ENCODE measurements at regions not wholly inside any gene's neighbourhood (a gene's known extent, or its start where the extent isn't known, plus 50 kb on each side); places are given as distances from the start of the nearest gene placed in this dataset.

GRCh38 chr13:73516731-73517130 is 457.9 kb downstream of the KLF5 start:
- DNase-seq (ENCODE audit: low read depth): no peak

DNA sequence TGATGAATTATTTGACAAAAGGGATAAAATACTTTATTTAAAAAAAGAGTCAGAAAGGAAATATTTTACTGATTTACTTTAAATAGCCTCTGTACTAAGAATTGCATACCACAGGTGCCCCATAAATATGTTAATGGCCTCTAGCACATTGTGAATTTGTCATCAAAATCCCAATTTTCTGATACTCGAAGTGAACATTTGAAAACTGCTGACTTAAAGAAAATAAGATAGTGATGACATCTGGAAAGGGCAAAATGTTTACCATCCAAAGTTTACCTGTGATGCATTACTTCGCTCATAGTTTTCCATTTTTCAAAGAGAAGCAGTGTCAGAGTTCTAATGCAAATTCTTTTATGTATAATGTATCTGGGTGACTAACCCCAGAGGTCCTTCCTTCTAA is 455.4 kb downstream of the KLF5 start:
- DNase-seq (ENCODE audit: low read depth): peak; percentile 30

- no peak for DNase-seq (ENCODE audit: low read depth)
These were observed 454.9 kb downstream of the KLF5 start for GRCh38 chr13:73513751-73514150.

DNA sequence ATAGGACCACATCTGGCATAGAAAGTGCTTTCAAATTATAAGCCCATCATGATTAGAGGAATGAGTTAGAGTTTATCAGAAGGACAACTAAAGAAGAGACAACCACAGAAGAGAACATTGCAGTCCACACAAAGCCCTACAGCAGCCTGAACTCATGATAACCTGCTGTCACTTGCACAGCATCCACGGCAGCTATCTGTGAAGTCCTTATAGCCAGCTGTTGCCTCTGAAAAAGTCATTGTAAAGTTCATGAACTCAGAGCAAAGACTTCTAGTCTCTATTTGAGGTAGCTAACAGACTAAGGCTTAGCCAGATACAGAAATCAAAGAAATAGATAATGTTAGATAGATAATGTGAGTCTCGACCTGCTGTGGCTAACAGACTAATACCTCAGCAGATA is 450.0 kb downstream of the KLF5 start:
- DNase-seq (ENCODE audit: low read depth): no peak

DNA sequence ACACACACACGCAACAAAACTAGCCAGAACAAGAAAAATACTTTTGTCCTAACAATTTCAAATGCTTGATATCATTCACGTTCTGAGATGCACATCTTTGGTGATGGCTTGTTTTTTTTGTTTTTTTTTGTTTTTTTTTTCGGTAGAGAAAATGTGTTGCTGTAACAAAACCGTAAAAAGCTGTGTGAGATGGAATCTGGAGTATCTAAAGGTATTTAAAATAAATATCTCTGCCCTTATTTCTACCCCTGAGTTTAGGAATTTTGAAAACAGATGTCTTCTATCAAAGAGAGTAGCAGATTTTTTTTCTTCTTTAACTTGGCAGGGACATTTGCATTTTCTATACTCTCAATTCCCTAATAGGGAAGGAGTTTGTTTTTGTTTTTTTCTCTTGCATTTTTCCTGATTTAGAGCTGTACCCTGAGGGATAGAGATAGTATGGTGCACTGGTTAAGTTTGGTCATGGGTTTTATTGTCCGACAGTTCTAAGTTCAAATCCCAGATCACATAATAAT is 446.6 kb downstream of the KLF5 start:
- DNase-seq (ENCODE audit: low read depth): no peak

DNA sequence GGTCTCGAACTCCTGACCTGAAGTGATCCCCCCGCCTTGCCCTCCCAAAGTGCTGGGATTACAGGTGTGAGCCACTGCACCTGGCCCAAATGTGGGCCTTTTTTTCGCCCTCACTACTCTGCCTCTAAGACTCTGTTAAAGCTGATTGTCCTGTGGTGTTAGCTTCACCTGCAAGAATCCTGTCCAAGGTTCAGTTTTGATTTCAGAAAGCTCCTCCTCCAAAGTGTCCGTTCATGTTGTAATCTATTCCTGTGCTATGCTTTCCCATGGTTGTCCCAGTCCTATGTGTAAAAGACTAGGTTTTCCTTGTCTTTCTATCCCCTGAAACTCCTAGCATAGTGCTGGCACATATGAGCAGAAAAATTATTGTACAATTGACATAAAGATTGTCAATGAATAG is 440.9 kb downstream of the KLF5 start:
- no peak for DNase-seq (ENCODE audit: low read depth)

DNA sequence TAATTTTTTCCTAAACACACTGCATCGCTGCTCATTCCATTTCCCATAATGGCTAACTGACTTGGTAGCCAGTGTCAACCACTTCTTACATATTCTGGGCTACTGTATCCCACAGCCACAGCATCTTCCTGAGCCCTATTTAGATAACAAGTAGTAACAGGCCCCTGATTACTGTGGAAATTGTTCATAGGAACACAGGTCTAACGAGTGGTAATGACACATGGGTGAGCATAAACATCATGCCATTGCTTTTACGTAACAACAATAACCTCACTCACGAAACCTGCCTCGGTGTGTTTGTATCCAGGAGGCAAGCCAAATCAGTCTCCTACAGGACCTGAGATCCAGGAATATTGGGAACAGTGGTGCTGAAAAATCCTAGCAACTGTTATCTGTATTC is 438.6 kb downstream of the KLF5 start:
- no peak for DNase-seq (ENCODE audit: low read depth)

DNA sequence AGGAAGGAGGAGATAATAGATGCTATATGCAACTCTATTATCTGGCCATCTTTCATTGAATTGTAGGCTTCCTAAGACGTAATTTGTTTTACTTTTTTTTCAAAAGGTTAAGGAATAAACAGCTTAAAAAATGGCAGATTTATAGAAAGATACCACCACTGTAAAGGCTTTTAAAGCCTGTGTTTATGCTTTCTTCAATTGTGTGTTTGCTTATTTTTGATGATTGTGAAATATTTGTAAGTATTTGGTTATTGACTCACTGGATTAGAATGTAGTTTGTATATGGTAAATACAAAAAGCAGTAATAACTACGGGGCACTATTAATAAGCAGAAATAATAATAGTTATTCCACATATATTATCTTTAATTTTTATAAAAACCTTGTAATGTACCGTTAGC is 437.9 kb downstream of the KLF5 start:
- peak; percentile 20 for DNase-seq (ENCODE audit: low read depth)

DNA sequence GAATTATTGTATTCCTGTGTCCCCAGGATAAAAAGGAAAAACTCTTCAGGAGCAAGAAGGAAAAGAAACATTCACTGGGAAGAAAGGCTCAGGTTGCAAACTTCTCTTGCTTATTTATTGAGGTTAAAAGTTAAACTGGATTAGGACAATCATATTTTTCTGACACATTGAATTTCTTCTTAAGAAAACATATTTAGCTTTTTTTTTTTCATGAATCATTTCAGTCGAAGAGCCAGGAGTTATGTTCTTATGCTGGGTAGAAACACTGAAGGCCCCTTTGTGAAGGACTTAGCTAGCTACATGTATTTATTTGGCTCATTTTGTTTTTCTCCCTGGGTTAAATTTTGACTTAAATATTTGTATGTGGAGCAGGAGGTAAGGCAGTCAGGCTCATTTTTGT is 434.0 kb downstream of the KLF5 start:
- no peak for DNase-seq (ENCODE audit: low read depth)

DNA sequence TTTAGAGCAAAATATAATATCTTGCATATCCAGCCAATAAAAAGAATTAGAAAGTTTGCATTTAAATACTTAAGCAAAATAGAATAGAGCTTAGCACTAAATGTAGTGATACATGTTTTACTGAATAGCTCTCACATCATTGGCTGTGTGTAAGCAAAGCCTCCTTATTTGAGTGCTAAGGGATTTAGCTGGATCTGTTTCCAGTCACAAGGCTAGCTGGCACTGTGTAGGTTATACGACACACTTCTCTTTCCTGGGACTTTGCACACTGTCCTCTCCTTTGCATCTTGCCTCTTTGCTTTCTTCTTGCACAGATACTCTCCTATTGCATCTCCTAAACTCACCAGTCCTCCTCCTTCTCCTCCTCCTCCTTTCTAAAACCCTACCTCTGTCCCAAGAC is 423.8 kb downstream of the KLF5 start:
- no peak for DNase-seq (ENCODE audit: low read depth)

DNA sequence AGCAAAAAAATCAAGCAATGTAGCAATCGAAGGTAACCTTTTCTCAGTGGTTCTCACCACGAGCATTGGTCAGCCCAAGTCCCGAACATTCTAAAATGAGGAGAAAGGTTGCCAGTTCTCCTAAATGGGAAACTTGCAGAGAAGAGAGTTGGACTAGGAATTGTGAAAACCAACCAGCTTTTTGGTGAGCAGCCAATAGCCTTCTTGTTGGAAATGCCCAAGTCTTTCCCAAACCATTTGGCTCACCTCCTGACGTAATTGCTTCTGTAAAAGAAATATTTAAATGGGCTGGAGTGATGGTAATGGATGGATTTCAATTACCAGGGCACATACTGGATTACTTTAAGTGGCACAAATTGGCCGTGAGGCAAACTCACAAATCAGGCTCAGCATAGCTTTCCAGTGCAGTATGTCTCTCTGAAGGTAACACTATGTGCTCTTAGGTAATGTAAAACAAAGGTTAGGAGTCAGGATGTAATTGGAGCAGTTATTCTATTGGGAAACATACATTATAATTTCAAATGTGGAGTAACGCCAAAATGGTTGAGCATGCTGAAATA is 423.2 kb downstream of the KLF5 start:
- DNase-seq (ENCODE audit: low read depth): no peak

DNA sequence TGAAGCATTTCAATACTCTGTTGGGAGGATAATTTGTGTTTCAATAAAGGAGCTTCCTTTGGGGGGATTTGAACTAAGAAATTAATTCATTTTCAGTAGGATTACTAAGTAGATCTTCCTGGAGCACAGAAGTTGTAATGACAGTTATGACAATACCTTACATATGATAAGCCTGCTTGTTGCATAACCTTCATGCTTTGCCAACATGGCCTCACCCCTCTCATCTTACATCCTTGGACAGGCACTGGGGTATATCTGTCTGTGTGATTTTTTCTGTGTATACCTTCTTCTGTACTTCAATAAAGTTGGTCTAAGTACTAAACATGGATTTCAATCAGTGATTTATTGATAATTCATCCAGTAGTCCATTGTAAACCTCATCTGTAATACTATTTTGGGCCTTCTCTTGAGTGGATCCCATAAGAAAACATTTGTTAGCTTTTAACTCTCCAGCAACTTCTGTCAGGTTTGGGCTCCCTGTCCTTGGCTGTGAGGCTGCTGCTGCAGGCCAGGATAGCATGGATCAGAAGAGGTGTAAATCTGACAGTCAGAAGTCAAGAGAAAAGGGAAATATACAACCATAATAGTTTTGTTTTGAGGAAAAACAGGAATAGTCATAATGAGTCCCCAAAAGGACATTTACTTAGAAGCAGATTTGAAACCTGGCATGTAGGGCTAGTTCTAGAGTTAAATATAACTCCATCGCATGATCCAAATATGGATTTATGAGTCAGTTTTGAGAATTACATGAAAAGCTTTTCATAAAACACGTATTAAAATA is 422.2 kb downstream of the KLF5 start:
- DNase-seq (ENCODE audit: low read depth): no peak

DNA sequence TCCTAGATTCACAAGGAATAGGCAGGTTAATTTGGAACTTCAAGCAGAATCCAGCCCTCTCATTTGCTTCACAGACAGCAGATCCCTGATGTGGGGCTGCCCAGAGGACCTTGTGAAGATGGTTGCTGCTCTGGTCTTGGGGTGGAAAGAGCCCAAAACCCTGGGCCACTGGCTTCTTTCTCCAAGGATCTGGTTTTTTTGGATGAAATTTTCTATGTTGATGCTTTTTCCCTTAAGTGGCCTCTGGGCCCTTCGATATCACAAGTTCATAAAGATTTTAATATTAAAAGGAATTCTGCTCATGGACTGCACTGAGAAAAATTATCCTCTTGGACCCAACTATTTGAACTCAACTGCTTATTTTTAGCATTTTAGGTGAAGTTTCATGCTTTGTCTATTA is 421.1 kb downstream of the KLF5 start:
- DNase-seq (ENCODE audit: low read depth): no peak

- no peak for DNase-seq (ENCODE audit: low read depth)
These were observed 420.5 kb downstream of the KLF5 start for GRCh38 chr13:73479351-73479750.

DNA sequence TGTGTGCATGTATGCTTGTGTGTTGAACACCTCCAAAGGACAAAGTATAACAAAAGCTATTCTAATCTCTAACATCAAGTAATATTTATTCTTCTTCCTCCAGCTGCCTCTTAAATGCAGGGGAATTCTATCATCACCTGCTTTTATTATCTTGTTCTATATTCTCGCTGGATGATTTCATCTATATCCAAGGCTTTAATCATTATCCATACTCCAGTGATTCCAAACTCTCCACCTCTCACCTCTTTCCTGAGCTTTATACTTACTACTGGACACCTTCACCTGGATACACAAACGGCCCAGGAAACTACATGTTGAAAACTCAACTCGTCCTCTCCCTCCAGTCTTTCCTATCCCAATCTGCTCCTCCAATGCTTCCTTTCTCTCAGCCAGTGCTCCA is 418.6 kb downstream of the KLF5 start:
- DNase-seq (ENCODE audit: low read depth): no peak

GRCh38 chr13:73473016-73473415 is 414.2 kb downstream of the KLF5 start:
- no peak for DNase-seq (ENCODE audit: low read depth)

DNA sequence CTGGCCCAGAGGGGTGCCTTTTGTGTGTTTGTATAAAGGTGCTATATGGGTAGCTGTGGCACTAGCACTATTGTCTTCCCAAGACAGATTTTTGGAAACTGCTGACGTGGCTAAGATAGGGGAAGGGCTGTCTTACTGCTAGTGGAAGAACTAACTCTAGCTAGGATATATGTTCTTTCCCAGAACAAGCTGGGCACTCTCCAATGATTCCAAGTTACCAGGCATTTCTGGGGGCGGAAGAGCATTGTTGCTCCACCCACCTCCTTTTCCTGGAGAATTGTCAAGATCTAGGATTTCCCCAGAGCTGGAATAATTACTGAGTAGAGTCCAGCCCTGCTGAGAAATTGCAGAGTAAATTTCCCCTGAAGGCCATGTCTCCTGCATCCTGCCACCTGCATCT is 408.3 kb downstream of the KLF5 start:
- DNase-seq (ENCODE audit: low read depth): no peak

DNA sequence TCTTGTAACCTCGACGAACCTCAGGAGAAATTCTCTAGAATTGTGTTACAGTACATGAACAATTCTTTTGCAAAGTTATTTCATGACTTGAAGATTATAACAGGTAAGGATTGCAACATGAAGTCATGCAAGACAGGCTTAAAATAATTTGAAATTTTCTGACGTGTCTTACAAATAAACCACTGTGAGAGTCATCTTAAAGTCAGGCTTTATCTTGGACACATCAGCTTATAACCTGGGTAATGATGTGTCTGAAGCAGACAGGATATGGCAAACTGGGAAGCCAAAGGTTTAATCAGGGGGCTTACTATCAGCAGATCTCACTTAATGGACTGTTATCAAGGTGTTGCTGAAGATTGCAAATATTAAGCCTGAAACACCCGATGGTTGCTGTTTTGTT is 407.8 kb downstream of the KLF5 start:
- DNase-seq (ENCODE audit: low read depth): peak; percentile 10

GRCh38 chr13:73465617-73465971 is 406.8 kb downstream of the KLF5 start:
- DNase-seq (ENCODE audit: low read depth): peak; percentile 60

DNA sequence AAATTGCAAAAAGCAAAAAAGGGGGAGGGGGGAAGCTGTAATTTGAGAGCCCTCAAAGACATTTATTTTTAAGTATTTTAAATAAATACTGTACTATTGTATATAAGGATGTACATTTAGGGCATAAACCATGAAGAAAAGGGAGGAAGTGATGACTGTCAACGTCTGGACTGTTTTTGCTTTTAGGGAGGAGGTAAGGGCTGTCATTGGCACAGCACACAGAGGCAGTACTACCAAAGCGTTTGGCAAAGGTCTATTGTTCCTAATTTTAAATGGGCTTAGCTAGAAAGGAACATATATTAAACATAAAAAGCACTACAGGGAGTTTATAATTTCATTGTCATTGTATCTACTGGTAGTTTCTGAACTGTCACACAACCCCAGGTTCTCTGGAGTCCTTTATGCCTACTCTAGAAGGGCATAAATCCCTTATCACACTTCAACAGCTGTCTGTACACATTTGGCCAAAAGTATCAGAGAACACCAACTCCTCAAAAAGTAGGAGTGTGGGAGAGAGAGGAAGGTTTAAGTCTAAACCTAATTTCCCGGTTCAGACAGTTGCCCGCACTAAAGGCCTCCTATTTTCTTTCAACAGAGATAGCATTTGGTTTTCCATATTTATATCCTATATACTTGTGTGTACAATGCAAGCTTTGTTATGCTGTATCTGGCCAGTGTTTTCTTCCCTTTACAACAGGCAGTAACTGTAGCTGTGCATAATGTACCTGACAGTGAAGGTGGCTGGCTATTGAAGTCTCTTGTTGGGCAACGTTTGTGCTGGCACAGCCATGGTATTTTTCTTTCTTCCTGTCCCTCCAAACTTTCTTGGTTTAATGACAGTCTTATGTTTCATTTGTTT is 406.2 kb downstream of the KLF5 start:
- no peak for DNase-seq (ENCODE audit: low read depth)

- peak; percentile 28 for DNase-seq (ENCODE audit: low read depth)
These were observed 403.4 kb downstream of the KLF5 start for GRCh38 chr13:73462241-73462640.

DNA sequence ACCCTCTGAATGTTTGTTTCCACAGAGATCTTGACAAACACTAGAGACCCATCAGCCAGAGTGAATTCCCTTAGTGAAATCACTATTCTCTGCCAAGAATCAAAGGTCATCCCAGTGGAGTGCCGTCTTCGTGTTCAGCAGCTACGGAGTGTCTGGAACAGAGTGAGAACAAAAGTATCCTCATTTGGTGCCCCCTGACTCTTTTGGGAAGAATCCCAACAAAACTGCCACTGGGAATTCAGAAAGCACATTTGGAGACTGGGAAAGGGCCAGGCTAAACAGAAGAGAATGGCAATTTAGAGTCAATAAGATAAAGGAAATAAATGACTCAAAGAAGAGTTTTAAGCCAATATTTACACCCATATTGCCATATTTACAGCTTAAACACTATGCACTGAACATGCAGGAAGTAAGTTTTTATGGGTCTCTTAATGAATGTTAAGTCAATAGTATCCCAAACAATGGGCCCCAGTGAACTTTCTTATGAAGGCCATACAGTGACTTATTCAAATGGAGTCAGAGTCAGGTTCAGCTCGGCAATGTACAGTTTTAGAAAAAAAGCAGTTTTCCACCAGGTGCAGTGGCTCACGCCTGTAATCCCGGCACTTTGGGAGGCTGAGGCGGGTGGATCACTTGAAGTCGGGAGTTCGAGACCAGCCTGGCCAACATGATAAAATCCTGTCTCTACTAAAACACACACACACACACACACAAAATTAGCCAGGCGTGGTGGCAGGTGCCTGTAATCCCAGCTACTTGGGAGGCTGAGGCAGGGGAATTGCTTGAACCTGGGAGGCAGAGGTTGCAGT is 392.6 kb downstream of the KLF5 start:
- DNase-seq (ENCODE audit: low read depth): no peak

Data from ELR (cell line).